ENCODE measurements at regions not wholly inside any gene's neighbourhood (a gene's known extent, or its start where the extent isn't known, plus 50 kb on each side); places are given as distances from the start of the nearest gene placed in this dataset.

DNA sequence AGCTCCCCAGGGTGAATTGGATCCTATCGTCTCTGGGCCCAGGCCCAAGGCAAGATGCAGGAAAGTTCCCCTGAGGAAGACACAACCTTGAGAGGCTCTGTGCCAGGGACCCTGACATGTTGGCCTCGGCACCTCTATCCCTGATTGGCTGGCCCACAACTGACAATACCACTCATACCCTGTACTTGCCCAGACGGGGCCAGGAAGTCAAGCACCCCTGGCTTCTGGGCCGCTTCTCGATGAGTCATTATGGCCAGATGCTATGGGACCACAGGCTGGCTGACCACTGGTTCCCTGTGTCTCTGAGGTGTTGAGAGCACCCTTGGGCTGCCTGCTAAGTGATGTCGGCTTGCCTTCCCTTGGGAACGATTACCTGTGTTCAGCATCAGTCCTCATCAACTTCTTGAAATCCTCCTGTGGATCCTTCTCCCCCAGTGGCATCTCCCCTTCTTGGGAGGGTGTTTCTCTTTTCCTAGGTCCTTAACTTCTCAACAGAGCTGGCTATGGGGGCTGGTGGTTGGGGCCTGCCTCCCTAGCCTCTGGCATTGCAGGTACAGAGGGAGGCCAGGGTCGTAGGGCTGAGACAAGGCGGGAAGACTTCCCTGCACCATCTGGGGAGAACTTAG lies 54.5 kb upstream of the MAMLD1 start:
- intact Hi-C loops (cut with DNase I), result loop anchor here (10.0 kb wide), 1 partner anchor 224 kb away; no protein-coding TSS in a partner anchor
- DNase-seq (ENCODE audit: low spot score), result no peak
- ATAC-seq, result no peak

DNA sequence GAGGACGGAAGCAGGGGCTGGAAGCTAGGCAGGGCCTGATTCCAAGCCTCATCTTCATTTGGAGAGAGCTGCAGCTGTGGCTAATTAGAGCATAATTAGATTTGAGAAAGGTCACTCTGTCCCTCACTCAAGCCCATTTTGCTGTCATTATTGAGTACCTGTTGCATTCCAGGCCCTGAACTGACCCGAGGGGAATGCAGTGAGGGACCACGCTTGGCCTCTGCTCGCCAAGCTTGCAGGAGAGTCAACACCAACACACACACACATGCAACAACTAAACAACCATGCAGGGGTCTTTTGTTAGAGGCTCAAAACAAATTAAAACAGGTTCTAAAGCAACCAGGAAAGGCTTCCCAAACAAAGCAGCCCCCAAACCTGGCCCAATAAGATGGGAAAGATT lies 52.7 kb upstream of the MAMLD1 start:
- intact Hi-C loops (cut with DNase I), result no loop called here
- ATAC-seq, result no peak
- no peak for DNase-seq (ENCODE audit: low spot score)

DNA sequence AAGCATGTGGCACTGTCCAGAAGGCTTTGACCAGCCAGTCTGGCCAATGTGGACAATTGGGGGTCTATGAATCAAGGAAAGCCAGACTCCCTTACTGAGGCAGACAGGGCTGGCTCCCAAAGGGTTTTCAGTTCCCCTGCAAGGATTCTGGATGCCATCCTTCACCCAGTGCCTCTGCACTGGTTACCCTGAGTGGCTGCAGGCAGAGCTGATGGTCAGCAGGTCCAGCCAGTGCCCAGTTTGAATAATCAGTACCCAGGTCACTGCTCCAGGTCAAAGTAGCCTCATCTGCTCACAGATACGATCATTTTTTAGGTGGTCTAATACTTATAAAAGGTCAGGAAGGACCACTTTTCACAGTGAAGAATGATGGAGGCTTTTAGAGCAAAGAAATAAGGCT lies 52.2 kb upstream of the MAMLD1 start:
- DNase-seq (ENCODE audit: low spot score), result no peak
- intact Hi-C loops (cut with DNase I), result no loop called here

DNA sequence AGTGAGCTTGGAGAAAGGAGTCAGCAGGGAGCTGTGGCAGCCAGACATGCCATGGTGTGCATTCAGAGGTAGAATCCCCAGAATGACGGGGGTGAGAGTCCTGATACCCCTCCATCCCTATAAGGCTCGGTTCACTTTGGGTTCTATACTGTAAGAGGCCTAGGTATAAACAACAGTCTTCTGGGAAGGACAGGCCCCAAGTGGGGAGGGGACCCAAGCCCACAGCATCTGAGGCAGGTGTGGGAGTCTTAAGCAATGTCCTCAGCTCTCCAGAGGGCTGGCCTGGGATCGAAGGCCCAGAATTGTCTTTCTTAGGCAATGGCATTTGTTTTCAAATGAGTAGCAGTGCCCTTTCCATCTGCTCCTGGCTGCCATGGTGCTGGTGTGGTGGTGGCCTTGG lies 50.2 kb upstream of the MAMLD1 start:
- ATAC-seq, result no peak
- intact Hi-C loops (cut with DNase I), result no loop called here
- no peak for DNase-seq (ENCODE audit: low spot score)

More for the DNA sequence above, 52.2 kb upstream of the MAMLD1 start:
- ATAC-seq, result no peak

Small RNA genes lying in the stretch of these regions (microRNA-seq; reads per million reads assigned to microRNA genes)
- gene MIR2114, result 3.3 reads per million
